Spleen (tissue), 11 donors: ENCODE measurements at regions not wholly inside any gene's neighbourhood (a gene's known extent, or its start where the extent isn't known, plus 50 kb on each side); places are given as distances from the start of the nearest gene placed in this dataset.
A peak's percentile ranks its signal among the peaks of the same experiment; 100 is the strongest.

Source experiments
- DNase-seq: peaks from one replicate; pipeline ENCODE4 v3.0.0-alpha.2; 2020
- H3K27ac ChIP-seq, 8 donors: fragments of 200-600 bp; sonication (generic) in 7 of 8; 1 replicate in 4 of 8; 2 replicates in 4 of 8; pipeline versions ENCODE4 v1.5.0 to v1.8.0; 2016 to 2021; ENCODE audit warnings: inconsistent platforms in 4 of 8, mild to moderate bottlenecking in 4 of 8, moderate library complexity in 1 of 8
- H3K27me3 ChIP-seq, 7 donors: fragments of 200-600 bp; sonication (generic) in 6 of 7; replicated peaks in 1 of 7; 1 replicate in 4 of 7; 2 replicates in 3 of 7; pipeline versions ENCODE4 v1.5.0 to v1.8.0; 2016 to 2021; ENCODE audit warnings: inconsistent platforms in 3 of 7, mild to moderate bottlenecking in 1 of 7
- H3K36me3 ChIP-seq, 6 donors: fragments of 200-600 bp; sonication (generic) in 5 of 6; 1 replicate in 4 of 6; 2 replicates in 2 of 6; pipeline versions ENCODE4 v1.5.0 to v1.8.0; 2016 to 2021; ENCODE audit warnings: inconsistent platforms in 2 of 6
- H3K4me1 ChIP-seq, 6 donors: fragments of 200-600 bp; sonication (generic) in 5 of 6; 1 replicate in 3 of 6; 2 replicates in 3 of 6; pipeline versions ENCODE4 v1.5.0 to v1.8.0; 2016 to 2021; ENCODE audit warnings: inconsistent platforms in 3 of 6
- H3K4me3 ChIP-seq, 8 donors: fragments of 200-600 bp; sonication (generic) in 7 of 8; 1 replicate in 4 of 8; 2 replicates in 4 of 8; pipeline versions ENCODE4 v1.5.0 to v1.8.0; 2016 to 2021; ENCODE audit warnings: inconsistent platforms in 4 of 8, mild to moderate bottlenecking in 4 of 8, moderate library complexity in 2 of 8
- H3K9me3 ChIP-seq, 8 donors: fragments of 200-600 bp; sonication (generic) in 7 of 8; 1 replicate in 4 of 8; 2 replicates in 4 of 8; pipeline versions ENCODE4 v1.5.0 to v1.8.0; 2016 to 2021; ENCODE audit warnings: inconsistent platforms in 4 of 8
- CTCF ChIP-seq, 11 experiments: fragments of 200-600 bp in 7 of 11; fragments of 450-650 bp in 4 of 11; sonication (generic) in 4 of 11; IDR thresholded peaks in 8 of 11; conservative IDR thresholded peaks in 3 of 11; 1 replicate in 7 of 11; 2 replicates in 4 of 11; pipeline versions ENCODE4 v1.4.0 to v1.8.0; 2016 to 2021; ENCODE audit warnings: antibody characterized with exemption in 11 of 11, inconsistent platforms in 4 of 11, mild to moderate bottlenecking in 1 of 11
- POLR2A ChIP-seq, 3 donors: fragments of 450-650 bp; IDR thresholded peaks; one replicate each; pipeline ENCODE4 v1.5.1; 2017; ENCODE audit warnings: antibody characterized with exemption in 3 of 3, mild to moderate bottlenecking in 1 of 3
- POLR2AphosphoS5 ChIP-seq, 3 donors: sonication (generic); formaldehyde crosslinking; IDR thresholded peaks; one replicate each; pipeline ENCODE4 v1.5.1; 2017; ENCODE audit warnings: antibody characterized with exemption in 3 of 3
- WGBS, 5 donors: extraction: QIAGEN DNeasy Blood & Tissue Kit in 3 of 5; methylation state at CpG; one replicate each; pipeline versions ENCODE4 v1.1.5 to v1.1.7; 2013 to 2018; 5-methylcytosine and 5-hydroxymethylcytosine counted together
- intact Hi-C: fragments of 100-400 bp; cut with DNase I; formaldehyde crosslinking; loops from one replicate; pipeline ENCODE4 v1.15.0; 2023; ENCODE audit warnings: low total_unique reads
- donor health status: healthy with polysubstance abuse.
- donor health status: DM: no; HTN: no; CAD: no; lungs with moderate emphysema.
- donor health status: DM: no; HTN: no; CAD: no.
- donor health status: Bipolar disorder and iron deficiency.
- donor health status: healthy.
- donor health status: DM: no; HTN: no; CAD: no.
- donor health status: DM: yes; HTN: yes; CAD: no.

- intact Hi-C loops, result no loop called here
- peak in 1 of 3 donors; percentile 56 for TF ChIP-seq POLR2AphosphoS5 (IDR thresholded peaks at IDR 0.05)
- TF ChIP-seq POLR2A (IDR thresholded peaks at IDR 0.05), result no peak
- WGBS, 5 donors, result 6 to 26% (median 14%) methylated on average over 1 of the region's 1 CpG
- DNase-seq, result no peak
- Histone ChIP-seq H3K36me3 (peaks cover 0 to 5% (median 0%) of the 10 kb centered on the region in 6 donors), H3K4me1 (peaks cover 0 to 29% (median 15%) of the 10 kb centered on the region in 6 donors), H3K27ac (peak overlapping the region; percentile 8 to 86 (median 80)), H3K9me3 (no peaks in the 10 kb centered on the region), H3K4me3 (peak overlapping the region in 1 of 8 donors; percentile 33), H3K27me3 (no peaks in the 10 kb centered on the region)
These were observed 51.6 kb upstream of the SRP54 start for GRCh38 chr14:34931206-34931605.

GRCh38 chr14:34930591-34931091 lies 52.2 kb upstream of the SRP54 start:
- Histone ChIP-seq H3K27ac (peak overlapping the region; percentile 8 to 86 (median 80)), H3K27me3 (no peaks in the 10 kb centered on the region), H3K36me3 (peaks cover 0 to 5% (median 0%) of the 10 kb centered on the region in 6 donors), H3K4me1 (peaks cover 0 to 29% (median 15%) of the 10 kb centered on the region in 6 donors), H3K4me3 (peak overlapping the region in 1 of 8 donors; percentile 33), H3K9me3 (no peaks in the 10 kb centered on the region)
- WGBS, 5 donors, result 26 to 39% (median 33%) methylated on average over 4 of the region's 4 CpGs
- TF ChIP-seq CTCF (IDR thresholded peaks at IDR 0.05 in 8 of 11, conservative IDR thresholded peaks at IDR 0.05 in 3 of 11) (no peak), POLR2AphosphoS5 (IDR thresholded peaks at IDR 0.05) (no peak), POLR2A (IDR thresholded peaks at IDR 0.05) (no peak)
- no peak for DNase-seq
- intact Hi-C loops, result no loop called here

- Histone ChIP-seq H3K9me3 (no peaks in the 10 kb centered on the region), H3K27ac (no peak overlapping the region), H3K4me1 (peaks cover 0 to 24% (median 12%) of the 10 kb centered on the region in 6 donors), H3K4me3 (no peak overlapping the region), H3K36me3 (peaks cover 0 to 5% (median 0%) of the 10 kb centered on the region in 6 donors), H3K27me3 (no peaks in the 10 kb centered on the region)
- DNase-seq, result no peak
- WGBS, 5 donors, result 96 to 98% (median 97%) methylated on average over 1 of the region's 1 CpG
- intact Hi-C loops, result no loop called here
- TF ChIP-seq POLR2A (IDR thresholded peaks at IDR 0.05) (no peak), CTCF (IDR thresholded peaks at IDR 0.05 in 8 of 11, conservative IDR thresholded peaks at IDR 0.05 in 3 of 11) (no peak), POLR2AphosphoS5 (IDR thresholded peaks at IDR 0.05) (no peak)
These were observed 51.4 kb upstream of the BAZ1A start for GRCh38 chr14:34926552-34926951.
